Left lung (tissue), 4 donors: ENCODE measurements at regions not wholly inside any gene's neighbourhood (a gene's known extent, or its start where the extent isn't known, plus 50 kb on each side); places are given as distances from the start of the nearest gene placed in this dataset.

ENCODE experiments used
- ATAC-seq: fragments of 200-7000 bp; cut with Tn5 transposase; one replicate; pipeline ENCODE4 v1.9.1; 2020; ENCODE audit warnings: moderate library complexity
- DNase-seq, 4 donors: peaks; one replicate each; pipeline ENCODE4 v3.0.0-alpha.2; 2013 to 2020
- H3K27ac ChIP-seq, 2 donors: fragments of 200-600 bp; sonication (generic) in 1 of 2; one replicate each; pipeline versions ENCODE4 v1.5.0 to v1.8.0; 2020 to 2021
- H3K27me3 ChIP-seq, 2 donors: fragments of 200-600 bp; sonication (generic) in 1 of 2; one replicate each; pipeline versions ENCODE4 v1.5.0 to v1.8.0; 2020 to 2021
- H3K36me3 ChIP-seq, 2 donors: fragments of 200-600 bp; sonication (generic) in 1 of 2; one replicate each; pipeline versions ENCODE4 v1.5.0 to v1.8.0; 2020 to 2021
- H3K4me1 ChIP-seq, 2 donors: fragments of 200-600 bp; one replicate each; pipeline ENCODE4 v1.8.0; 2021
- H3K4me3 ChIP-seq, 2 donors: fragments of 200-600 bp; sonication (generic) in 1 of 2; one replicate each; pipeline versions ENCODE4 v1.5.0 to v1.8.0; 2020 to 2021; ENCODE audit warnings: mild to moderate bottlenecking in 1 of 2
- H3K9me3 ChIP-seq, 2 donors: fragments of 200-600 bp; sonication (generic) in 1 of 2; one replicate each; pipeline versions ENCODE4 v1.5.0 to v1.8.0; 2020 to 2021
- intact Hi-C, 2 donors: fragments of 100-400 bp; cut with DNase I; formaldehyde crosslinking; loops; one replicate each; pipeline versions ENCODE4 v1.11.2 to v1.14.2; 2022
- TF ChIP-seq, protein P1 (sequence below), 2 donors: fragments of 200-600 bp; sonication (generic) in 1 of 2; IDR thresholded peaks; one replicate each; pipeline versions ENCODE4 v1.5.0 to v1.8.0; 2021; ENCODE audit warnings: antibody characterized with exemption in 2 of 2
- donor health status: DM: no; HTN: yes; CAD: no.
- donor health status: DM: no; HTN: no; CAD: no.

- intact Hi-C loops: no loop called here
- Histone ChIP-seq H3K36me3 (no peaks in the 10 kb centered on the region), H3K4me1 (no peaks in the 10 kb centered on the region), H3K4me3 (no peak overlapping the region), H3K27ac (no peak overlapping the region), H3K9me3 (no peaks in the 10 kb centered on the region), H3K27me3 (no peaks in the 10 kb centered on the region)
- TF ChIP-seq, protein P1, sequence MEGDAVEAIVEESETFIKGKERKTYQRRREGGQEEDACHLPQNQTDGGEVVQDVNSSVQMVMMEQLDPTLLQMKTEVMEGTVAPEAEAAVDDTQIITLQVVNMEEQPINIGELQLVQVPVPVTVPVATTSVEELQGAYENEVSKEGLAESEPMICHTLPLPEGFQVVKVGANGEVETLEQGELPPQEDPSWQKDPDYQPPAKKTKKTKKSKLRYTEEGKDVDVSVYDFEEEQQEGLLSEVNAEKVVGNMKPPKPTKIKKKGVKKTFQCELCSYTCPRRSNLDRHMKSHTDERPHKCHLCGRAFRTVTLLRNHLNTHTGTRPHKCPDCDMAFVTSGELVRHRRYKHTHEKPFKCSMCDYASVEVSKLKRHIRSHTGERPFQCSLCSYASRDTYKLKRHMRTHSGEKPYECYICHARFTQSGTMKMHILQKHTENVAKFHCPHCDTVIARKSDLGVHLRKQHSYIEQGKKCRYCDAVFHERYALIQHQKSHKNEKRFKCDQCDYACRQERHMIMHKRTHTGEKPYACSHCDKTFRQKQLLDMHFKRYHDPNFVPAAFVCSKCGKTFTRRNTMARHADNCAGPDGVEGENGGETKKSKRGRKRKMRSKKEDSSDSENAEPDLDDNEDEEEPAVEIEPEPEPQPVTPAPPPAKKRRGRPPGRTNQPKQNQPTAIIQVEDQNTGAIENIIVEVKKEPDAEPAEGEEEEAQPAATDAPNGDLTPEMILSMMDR (IDR thresholded peaks at IDR 0.05): no peak
- ATAC-seq (no peak), DNase-seq (no peak)
These were observed 499.8 kb downstream of the KCNJ2 start for GRCh38 chr17:70668938-70669778.

DNA sequence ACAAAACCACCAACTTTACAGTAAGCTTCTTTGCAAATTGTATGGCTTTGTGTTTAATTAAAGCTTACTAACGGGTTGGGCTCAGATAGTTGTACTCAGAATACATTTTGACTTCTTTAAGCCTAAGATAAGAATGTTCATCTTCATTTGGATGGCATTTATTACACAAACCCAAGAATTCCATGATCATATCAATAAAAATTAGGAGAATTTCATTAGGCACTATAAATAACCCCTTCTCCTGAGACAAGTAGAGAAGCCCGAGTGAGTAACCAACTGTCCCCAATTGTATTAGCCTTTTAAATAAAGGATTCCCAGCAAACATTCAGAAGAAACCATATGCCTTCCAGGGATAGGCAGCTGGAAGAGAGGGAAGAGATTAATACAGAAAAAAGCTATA lies 504.7 kb downstream of the KCNJ2 start:
- H3K4me1 ChIP-seq: no peaks in the 10 kb centered on the region
- H3K4me3 ChIP-seq: no peak overlapping the region
- intact Hi-C loops: no loop called here
- no peak for ATAC-seq
- no peak overlapping the region for H3K27ac ChIP-seq
- no peaks in the 10 kb centered on the region for H3K27me3 ChIP-seq
- H3K36me3 ChIP-seq: no peaks in the 10 kb centered on the region
- H3K9me3 ChIP-seq: no peaks in the 10 kb centered on the region
- no peak for DNase-seq
- TF ChIP-seq, protein P1 (IDR thresholded peaks at IDR 0.05): no peak

- H3K4me3 ChIP-seq: no peak overlapping the region
- no peak for ATAC-seq
- no peaks in the 10 kb centered on the region for H3K36me3 ChIP-seq
- H3K4me1 ChIP-seq: no peaks in the 10 kb centered on the region
- no peak for DNase-seq
- intact Hi-C loops: no loop called here
- H3K9me3 ChIP-seq: no peaks in the 10 kb centered on the region
- TF ChIP-seq, protein P1 (IDR thresholded peaks at IDR 0.05): no peak
- no peaks in the 10 kb centered on the region for H3K27me3 ChIP-seq
- H3K27ac ChIP-seq: no peak overlapping the region
These were observed 505.8 kb downstream of the KCNJ2 start for GRCh38 chr17:70675070-70675590.

DNA sequence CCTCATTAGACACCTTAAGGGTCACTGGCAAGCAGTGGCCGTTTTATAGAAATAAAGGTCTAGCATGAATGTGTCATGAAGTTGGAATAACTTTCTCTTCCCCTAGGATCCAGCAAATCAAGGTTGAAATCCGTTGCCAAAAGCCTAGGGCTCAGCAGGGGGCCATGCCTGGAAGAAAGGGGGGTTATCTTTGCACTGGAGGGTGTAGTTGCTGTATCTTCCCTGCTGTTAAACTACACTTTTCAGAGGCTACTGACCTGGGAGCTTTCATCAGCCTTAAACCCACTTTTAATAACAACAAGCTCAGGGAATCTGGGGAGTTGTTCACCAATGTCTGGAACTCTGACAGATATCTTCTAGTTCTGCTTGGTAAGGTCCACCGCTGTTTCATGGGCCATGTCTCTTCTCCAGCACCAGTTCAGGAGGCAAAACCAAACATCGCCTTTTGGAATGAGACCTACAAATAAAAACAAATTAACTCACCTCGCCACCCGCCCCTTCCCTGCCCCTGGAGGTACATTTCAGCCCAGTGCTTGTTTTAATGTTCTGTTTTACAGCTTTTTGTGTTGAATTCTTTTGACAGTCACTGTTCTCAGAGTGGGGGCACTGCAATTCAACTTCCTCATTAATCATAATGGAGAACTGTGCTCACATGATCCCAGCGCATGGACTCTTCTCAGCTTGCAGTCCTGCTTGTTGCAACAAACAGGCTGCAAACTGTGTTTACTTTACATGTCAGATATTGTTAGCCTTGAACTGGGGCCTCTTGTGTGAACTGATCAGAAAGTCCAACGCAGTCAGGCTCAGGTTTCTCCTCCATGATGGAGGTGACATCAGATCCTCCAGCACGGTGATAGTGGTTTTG lies 508.7 kb downstream of the KCNJ2 start:
- H3K36me3 ChIP-seq: no peaks in the 10 kb centered on the region
- no peak overlapping the region for H3K27ac ChIP-seq
- no peaks in the 10 kb centered on the region for H3K4me1 ChIP-seq
- no peak for DNase-seq
- TF ChIP-seq, protein P1 (IDR thresholded peaks at IDR 0.05): no peak
- no peaks in the 10 kb centered on the region for H3K27me3 ChIP-seq
- intact Hi-C loops: no loop called here
- H3K9me3 ChIP-seq: no peaks in the 10 kb centered on the region
- no peak for ATAC-seq
- no peak overlapping the region for H3K4me3 ChIP-seq

DNA sequence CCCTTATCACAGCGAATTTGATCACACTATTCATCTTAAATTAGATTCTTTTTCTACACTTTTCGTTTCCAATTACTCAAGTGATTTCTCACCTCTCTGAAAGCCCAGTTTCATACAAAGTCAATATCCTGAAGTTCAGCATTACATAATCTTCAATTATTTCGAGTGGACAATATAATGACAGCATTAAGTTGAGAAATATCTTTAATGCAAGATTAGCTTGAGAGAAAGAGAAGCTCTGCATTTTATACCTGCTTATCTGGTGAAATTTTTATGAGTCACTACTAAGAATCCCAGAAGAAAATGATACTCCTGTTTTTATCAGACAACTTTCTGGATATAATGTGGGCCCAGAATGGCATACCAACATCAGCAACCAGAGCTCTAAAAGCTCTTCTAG lies 509.6 kb downstream of the KCNJ2 start:
- Histone ChIP-seq H3K27me3 (no peaks in the 10 kb centered on the region), H3K27ac (no peak overlapping the region), H3K9me3 (no peaks in the 10 kb centered on the region), H3K36me3 (no peaks in the 10 kb centered on the region), H3K4me1 (no peaks in the 10 kb centered on the region), H3K4me3 (no peak overlapping the region)
- TF ChIP-seq, protein P1 (IDR thresholded peaks at IDR 0.05): no peak
- ATAC-seq (no peak), DNase-seq (no peak)
- intact Hi-C loops: no loop called here
